GM18907 (cell line): ENCODE measurements at regions not wholly inside any gene's neighbourhood (a gene's known extent, or its start where the extent isn't known, plus 50 kb on each side); places are given as distances from the start of the nearest gene placed in this dataset.
A peak's percentile ranks its signal among the peaks of the same experiment; 100 is the strongest.
"Not testable (repeated sequence)": the region's sequence is repeated elsewhere in the genome, so short reads cannot be mapped to it uniquely, and the experiment has no call there.

Source experiments
- ATAC-seq: cut with Tn5 transposase; IDR thresholded peaks from one replicate; pipeline ENCODE4 v1.9.1; 2021; ENCODE audit warnings: mild to moderate bottlenecking, moderate library complexity; ENCODE audit not compliant: unreplicated experiment

DNA sequence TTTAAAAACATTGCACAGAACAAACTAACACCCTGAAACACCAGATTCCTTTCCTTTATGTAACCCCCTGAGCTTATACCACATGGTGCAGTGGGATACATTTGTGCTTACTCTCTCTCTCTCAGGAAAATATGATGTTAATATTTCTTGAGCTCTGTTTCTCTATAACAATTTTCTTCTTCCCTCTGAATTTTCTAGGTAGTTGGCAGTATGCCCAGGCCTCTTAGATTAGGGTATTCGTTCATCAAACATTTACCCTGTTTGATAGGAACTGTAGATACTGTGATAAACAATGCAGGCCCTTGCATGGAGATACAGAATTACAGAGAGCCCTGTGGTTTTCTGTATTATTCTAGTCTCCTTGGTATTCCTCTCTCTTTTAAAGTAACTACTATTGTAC lies 567.8 kb downstream of the IPMK start:
- ATAC-seq: no peak

DNA sequence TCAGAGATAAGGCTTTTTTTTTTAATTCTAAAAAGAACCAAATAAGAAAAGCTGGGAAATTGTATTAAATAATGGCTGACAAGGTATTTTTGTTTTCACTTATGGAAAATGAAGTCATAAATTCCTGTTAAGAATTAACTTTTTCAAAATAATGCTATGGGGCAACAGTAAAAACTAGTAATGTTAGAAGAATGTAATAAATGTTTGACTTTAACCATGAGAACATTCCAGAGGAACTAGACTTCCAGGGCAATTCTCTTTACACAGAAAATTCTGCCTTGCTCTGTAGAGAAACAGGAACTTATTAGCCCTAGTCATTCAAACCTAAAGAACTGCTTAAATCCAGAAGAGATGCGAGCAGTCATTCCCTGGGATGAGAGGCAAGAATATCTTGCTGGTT lies 571.1 kb downstream of the IPMK start:
- no peak for ATAC-seq

- ATAC-seq: no peak
Measured at GRCh38 chr10:57694956-57695608, 572.6 kb downstream of the IPMK start.

DNA sequence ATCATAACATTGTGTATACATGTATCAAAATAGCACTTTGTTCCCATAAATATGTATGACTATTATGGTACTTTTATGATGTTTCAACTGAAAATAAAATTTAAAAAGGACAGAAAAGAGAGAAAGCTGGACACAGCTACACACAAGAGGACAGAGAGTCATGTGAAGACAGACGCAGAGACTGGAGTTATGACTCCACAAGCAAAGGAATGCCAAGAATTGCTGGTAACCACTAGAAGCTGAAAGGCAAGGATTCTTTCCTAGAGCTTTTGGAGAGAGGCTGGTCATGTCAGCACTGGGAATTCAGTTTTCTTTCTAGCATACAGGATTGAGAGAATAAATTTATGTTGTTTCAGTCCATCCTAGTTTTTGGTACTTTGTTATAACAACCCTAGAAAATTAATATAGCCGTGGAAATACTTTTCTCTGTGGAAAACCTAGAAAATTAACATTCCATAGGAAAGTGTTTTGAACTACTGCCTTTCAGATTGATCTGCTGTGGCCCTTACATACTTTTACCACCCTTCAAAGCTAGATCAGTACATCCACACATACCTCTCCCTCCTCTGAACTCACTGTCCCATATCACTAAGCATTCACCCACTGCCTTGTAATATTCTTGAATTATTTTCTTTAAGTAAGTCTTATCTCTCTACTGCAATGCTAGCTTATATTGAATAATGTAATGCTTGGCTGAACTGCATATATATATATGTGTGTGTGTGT lies 575.3 kb downstream of the IPMK start:
- ATAC-seq: no peak

GRCh38 chr10:57689596-57690297 lies 577.9 kb downstream of the IPMK start:
- no peak for ATAC-seq

GRCh38 chr10:57679916-57680315 lies 587.8 kb downstream of the IPMK start:
- ATAC-seq: no peak

GRCh38 chr10:57675125-57675524 lies 592.6 kb downstream of the IPMK start:
- ATAC-seq: no peak

- no peak for ATAC-seq
Measured at GRCh38 chr10:57673446-57673960, 594.2 kb downstream of the IPMK start.

DNA sequence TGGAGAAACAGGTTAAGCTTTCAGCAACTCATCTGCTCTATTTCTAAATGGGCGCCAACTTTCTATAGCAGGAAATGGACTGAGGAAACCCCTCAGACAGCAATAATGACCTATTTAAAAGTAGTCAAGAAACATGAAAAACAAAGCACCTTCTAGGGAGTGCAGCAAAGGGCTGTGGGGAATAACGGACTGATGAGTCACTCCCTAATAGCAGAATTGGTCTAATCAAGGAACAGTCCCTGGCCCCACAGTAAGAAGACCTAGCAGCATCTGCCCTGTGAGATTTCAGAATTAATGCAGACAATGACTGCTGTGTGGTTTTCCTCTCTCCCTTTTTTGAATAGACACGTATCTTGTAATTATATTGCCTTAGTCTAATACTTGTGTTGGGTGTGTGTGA lies 602.9 kb downstream of the IPMK start:
- ATAC-seq: no peak

DNA sequence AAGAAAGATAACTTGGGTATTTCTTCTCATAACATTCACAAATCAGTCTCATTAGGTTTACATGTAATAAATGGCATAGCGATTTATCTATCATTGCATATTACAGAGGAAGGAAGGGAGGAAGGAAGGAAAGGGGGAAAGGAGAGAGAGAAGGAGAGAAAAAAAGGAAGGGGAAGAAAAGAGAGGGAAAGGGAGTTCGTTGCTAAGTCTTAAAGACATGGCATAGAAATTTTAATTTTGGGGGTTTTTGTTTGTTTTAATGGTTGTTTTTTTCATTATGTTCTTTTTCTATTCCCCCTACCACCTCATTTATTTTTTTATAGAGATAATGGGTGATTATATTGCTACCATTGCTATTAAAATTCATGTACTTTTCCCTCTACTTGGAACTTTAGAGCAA lies 604.3 kb downstream of the IPMK start:
- ATAC-seq: no peak

DNA sequence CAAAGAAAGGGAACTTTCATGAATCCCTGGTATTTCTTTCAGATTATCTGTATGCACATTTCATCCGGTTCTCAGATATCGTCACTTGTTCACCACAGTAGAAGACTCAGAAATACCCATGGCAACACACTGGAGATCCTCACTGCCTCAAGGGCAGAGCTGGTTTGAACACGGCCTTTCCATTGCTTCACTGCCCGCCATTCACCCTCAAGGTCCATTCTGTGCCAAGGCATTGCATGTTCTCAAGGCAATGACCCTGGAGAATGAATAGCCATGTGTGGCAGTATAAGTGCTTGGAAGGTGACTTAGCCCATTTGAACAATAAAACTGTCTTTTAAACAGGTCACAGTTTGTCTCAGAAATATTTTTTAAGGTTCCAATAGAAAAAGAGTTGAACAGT lies 606.5 kb downstream of the IPMK start:
- ATAC-seq: no peak

- peak; percentile 97 for ATAC-seq
Measured at GRCh38 chr10:57657164-57657765, 610.4 kb downstream of the IPMK start.

- no peak for ATAC-seq
Measured at GRCh38 chr10:57654856-57655255, 612.8 kb downstream of the IPMK start.

DNA sequence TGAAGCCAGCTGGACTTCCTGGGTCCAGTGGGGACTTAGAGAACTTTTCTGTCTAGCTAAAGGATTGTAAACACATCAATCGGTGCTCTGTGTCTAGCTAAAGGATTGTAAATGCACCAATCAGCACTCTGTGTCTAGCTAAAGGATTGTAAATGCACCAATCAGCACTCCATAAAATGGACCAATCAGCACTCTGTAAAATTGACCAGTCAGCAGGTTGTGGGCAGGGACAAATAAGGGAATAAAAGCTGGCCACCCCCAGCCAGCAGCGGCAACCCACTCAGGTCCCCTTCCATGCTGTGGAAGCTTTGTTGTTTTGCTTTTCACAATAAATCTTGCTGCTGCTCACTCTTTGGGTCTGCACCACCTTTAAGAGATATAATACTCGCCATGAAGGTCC lies 622.6 kb downstream of the IPMK start:
- not testable (repeated sequence) for ATAC-seq

DNA sequence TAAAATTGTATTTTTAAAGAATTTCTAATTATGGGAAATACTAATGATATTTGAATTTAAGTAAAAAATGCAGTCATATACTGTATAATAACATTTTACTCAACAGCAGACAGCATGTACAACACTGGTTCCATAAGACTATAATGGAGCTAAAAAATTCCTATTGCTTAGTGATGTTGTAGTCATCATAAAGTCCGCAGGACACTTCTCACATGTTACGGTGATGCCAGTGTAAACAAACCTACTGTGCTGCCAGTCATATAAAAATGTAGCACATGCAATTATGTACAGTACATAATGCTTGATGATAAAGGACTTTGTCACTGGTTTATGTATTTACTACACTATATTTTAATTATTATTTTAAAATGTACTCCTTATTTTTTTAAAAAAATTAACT lies 629.3 kb downstream of the IPMK start:
- ATAC-seq: no peak

- ATAC-seq: peak; percentile 62
Measured at GRCh38 chr10:57628592-57629284, 639.0 kb downstream of the IPMK start.

DNA sequence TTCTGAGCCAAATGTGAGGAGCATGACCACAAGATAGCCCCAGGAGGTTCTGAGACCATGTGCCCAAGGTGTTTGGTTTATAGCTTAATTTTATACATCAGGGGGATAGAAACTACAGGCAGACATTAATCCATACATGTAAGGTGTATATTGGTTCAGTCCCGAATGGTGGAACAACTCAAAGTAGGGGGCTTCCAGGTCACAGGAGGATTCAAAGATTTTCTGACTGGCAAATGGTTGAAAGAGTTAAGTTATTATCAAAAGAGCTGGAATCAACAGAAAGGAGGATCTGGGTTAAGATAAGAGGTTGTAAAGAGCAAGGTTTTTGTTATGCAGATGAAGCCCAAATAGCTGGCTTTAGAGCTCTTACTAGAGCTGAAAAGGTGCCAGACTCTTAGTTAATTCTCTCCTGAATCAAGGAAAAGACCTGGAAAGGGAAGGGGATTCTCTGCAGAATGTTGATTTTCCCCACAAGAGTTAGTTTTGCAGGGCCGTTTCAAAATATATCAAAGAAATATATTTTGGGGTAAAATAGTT lies 640.0 kb downstream of the IPMK start:
- no peak for ATAC-seq

DNA sequence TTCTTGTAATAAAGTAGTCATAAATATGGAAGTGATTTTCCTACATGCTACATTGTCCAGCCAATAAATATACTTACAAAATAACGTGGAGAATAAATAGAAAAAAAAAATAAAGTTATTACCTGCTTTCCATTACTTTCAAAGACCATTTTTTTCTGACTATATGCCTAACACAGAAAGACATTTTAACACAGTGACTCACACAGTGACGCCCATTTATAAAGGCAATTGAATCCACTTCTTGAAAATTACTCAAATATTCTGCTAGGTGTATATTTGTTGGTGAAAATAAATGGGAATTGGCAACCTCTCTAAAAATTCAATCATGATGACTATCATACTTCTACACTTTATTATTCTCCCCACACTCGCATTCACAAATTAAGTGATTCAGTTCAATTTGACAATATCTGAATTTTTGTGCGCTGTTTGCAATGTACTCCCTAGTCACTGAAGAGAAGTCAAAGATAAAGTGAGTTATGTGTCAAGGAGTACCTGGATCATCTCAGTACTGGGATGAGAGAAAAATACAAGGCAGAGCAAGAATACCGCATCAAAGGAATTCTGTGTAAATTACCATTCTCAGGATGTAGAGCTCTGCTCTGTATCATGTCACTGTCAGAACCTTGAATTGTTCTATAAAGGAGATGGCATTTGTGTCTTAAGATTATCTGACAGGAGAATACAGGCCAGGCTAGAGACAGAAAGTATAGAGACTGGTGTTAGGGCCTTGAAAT lies 642.7 kb downstream of the IPMK start:
- ATAC-seq: no peak

- ATAC-seq: no peak
Measured at GRCh38 chr10:57624066-57624465, 643.6 kb downstream of the IPMK start.

GRCh38 chr10:57621466-57621865 lies 646.2 kb downstream of the IPMK start:
- ATAC-seq: no peak
